PC-3 (cell line): ENCODE measurements at regions not wholly inside any gene's neighbourhood (a gene's known extent, or its start where the extent isn't known, plus 50 kb on each side); places are given as distances from the start of the nearest gene placed in this dataset.

ENCODE experiments used
- ATAC-seq: fragments of 200-7000 bp; cut with Tn5 transposase; 2 replicates; pipeline ENCODE4 v1.9.1; 2020; ENCODE audit warnings: mild to moderate bottlenecking, moderate library complexity
- BruUV-seq: library from RNA; stranded (reverse); fragments of 400-500 nt; replicated peaks from 2 replicates; lab custom pipeline; 2021; lab: Mats Ljungman, UMichigan
- CTCF ChIA-PET: fragments of 300-600 bp; sonication (Branson Sonifier 250); formaldehyde crosslinking; loops from one replicate; lab custom pipeline; 2022; ENCODE audit warnings: antibody characterized with exemption; lab: Charles Lee
- POLR2A ChIA-PET: fragments of 300-600 bp; sonication (Branson Sonifier 250); formaldehyde crosslinking; loops from one replicate; lab custom pipeline; 2022; ENCODE audit warnings: antibody characterized with exemption; ENCODE audit not compliant: unreplicated experiment; lab: Charles Lee
- DNase-seq: peaks from one replicate; pipeline ENCODE4 v3.0.0-alpha.2; 2015
- H2AFZ ChIP-seq: fragments of 300-600 bp; sonication (generic); 2 replicates; pipeline ENCODE4 v1.6.0; 2016; ENCODE audit warnings: antibody characterized with exemption, low read length
- H3F3A ChIP-seq: fragments of 300-600 bp; sonication (generic); one replicate; pipeline ENCODE4 v1.6.0; 2017; ENCODE audit warnings: antibody characterized with exemption, low read length, control low read depth, mild to moderate bottlenecking; ENCODE audit not compliant: unreplicated experiment
- H3K27ac ChIP-seq: fragments of 300-600 bp; sonication (generic); 2 replicates; pipeline ENCODE4 v1.5.1; 2016; ENCODE audit warnings: mild to moderate bottlenecking, low read length
- H3K27me3 ChIP-seq: fragments of 300-600 bp; sonication (generic); 2 replicates; pipeline ENCODE4 v1.6.1; 2016; ENCODE audit warnings: low read length, mixed read lengths
- H3K36me3 ChIP-seq: fragments of 300-600 bp; sonication (generic); 2 replicates; pipeline ENCODE4 v1.6.1; 2016; ENCODE audit warnings: low read depth, mixed run types, low read length, mixed read lengths
- H3K4me1 ChIP-seq: fragments of 300-600 bp; sonication (generic); 2 replicates; pipeline ENCODE4 v1.5.1; 2016; ENCODE audit warnings: low read length; ENCODE audit not compliant: insufficient read depth
- H3K4me2 ChIP-seq: fragments of 300-600 bp; sonication (generic); 2 replicates; pipeline ENCODE4 v1.6.0; 2016; ENCODE audit warnings: low read length
- H3K4me3 ChIP-seq: fragments of 300-600 bp; sonication (generic); 2 replicates; pipeline ENCODE4 v1.5.1; 2016; ENCODE audit warnings: mild to moderate bottlenecking, low read length, mixed read lengths
- H3K79me2 ChIP-seq: fragments of 300-600 bp; sonication (generic); 2 replicates; pipeline ENCODE4 v1.6.1; 2017; ENCODE audit warnings: low read length, mixed read lengths
- H3K9ac ChIP-seq: fragments of 300-600 bp; sonication (generic); 2 replicates; pipeline ENCODE4 v1.6.0; 2016; ENCODE audit warnings: mild to moderate bottlenecking, low read length
- H3K9me2 ChIP-seq: fragments of 300-600 bp; sonication (generic); replicated peaks from 2 replicates; pipeline ENCODE4 v1.6.1; 2016; ENCODE audit warnings: mixed run types, low read length, mixed read lengths
- H3K9me3 ChIP-seq: fragments of 300-600 bp; sonication (generic); 2 replicates; pipeline ENCODE4 v1.6.1; 2016; ENCODE audit warnings: low read length, mixed read lengths
- H4K20me1 ChIP-seq: fragments of 300-600 bp; sonication (generic); 2 replicates; pipeline ENCODE4 v1.6.1; 2016; ENCODE audit warnings: low read length, mixed read lengths
- EZH2 ChIP-seq: fragments of 300-600 bp; sonication (generic); IDR thresholded peaks from one replicate; pipeline ENCODE4 v1.6.1; 2017; ENCODE audit warnings: antibody characterized with exemption, mild to moderate bottlenecking, low read length; ENCODE audit not compliant: unreplicated experiment
- EZH2phosphoT487 ChIP-seq: fragments of 300-600 bp; sonication (generic); IDR thresholded peaks from 2 replicates; pipeline ENCODE4 v1.6.1; 2018; ENCODE audit warnings: mild to moderate bottlenecking, antibody characterized with exemption, low read length, borderline replicate concordance
- intact Hi-C: fragments of 100-400 bp; cut with micrococcal nuclease; formaldehyde crosslinking; loops from 2 replicates; pipeline ENCODE4 v1.9.0; 2023
- TF ChIP-seq, protein P1 (sequence below): fragments of 300-600 bp; sonication (generic); conservative IDR thresholded peaks from 2 replicates; pipeline ENCODE4 v1.5.1; 2017; ENCODE audit warnings: antibody characterized with exemption, low read depth, mild to moderate bottlenecking, low read length

DNA sequence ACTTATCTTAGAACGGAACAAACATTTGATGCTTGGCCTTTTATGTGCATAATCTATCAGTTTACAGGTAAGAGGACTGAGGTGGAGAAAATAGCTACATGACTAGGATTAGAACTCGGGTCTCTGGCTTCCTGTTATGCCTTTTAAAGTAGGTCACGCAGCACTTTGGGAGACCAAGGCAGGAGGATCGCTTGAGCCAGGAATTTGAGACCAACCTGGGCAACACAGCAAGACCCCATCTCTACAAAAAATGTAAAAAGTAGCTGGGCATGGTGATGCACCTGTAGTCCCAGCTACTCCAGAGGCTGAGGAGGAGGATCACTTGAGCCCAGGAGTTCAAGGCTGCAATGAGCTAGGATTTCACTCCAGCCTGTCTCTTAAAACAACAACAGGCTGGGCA, 81.9 kb upstream of the AKT3 start:
- H3K79me2 ChIP-seq, result no peaks in the 10 kb centered on the region
- TF ChIP-seq EZH2, result no peak
- TF ChIP-seq EZH2phosphoT487, result no peak
- TF ChIP-seq, protein P1, sequence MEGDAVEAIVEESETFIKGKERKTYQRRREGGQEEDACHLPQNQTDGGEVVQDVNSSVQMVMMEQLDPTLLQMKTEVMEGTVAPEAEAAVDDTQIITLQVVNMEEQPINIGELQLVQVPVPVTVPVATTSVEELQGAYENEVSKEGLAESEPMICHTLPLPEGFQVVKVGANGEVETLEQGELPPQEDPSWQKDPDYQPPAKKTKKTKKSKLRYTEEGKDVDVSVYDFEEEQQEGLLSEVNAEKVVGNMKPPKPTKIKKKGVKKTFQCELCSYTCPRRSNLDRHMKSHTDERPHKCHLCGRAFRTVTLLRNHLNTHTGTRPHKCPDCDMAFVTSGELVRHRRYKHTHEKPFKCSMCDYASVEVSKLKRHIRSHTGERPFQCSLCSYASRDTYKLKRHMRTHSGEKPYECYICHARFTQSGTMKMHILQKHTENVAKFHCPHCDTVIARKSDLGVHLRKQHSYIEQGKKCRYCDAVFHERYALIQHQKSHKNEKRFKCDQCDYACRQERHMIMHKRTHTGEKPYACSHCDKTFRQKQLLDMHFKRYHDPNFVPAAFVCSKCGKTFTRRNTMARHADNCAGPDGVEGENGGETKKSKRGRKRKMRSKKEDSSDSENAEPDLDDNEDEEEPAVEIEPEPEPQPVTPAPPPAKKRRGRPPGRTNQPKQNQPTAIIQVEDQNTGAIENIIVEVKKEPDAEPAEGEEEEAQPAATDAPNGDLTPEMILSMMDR, result no peak
- no peaks in the 10 kb centered on the region for H3F3A ChIP-seq
- H3K9ac ChIP-seq, result no peak overlapping the region
- H3K9me3 ChIP-seq, result no peaks in the 10 kb centered on the region
- no peak overlapping the region for H2AFZ ChIP-seq
- H3K4me3 ChIP-seq, result no peak overlapping the region
- no peak overlapping the region for H3K4me2 ChIP-seq
- no peak overlapping the region for H3K27ac ChIP-seq
- H3K9me2 ChIP-seq, result no peaks in the 10 kb centered on the region
- no peak for DNase-seq
- no peaks in the 10 kb centered on the region for H3K36me3 ChIP-seq
- intact Hi-C loops, result no loop called here
- no TSS peak for BruUV-seq
- H3K4me1 ChIP-seq, result peaks cover 10% of the 10 kb centered on the region
- H3K27me3 ChIP-seq, result no peaks in the 10 kb centered on the region
- no peaks in the 10 kb centered on the region for H4K20me1 ChIP-seq
- no peak for ATAC-seq
- CTCF ChIA-PET, result no interaction called here
- POLR2A ChIA-PET, result no interaction called here

GRCh38 chr1:243930822-243931671, 81.0 kb upstream of the AKT3 start:
- no peaks in the 10 kb centered on the region for H3F3A ChIP-seq
- no peaks in the 10 kb centered on the region for H3K27me3 ChIP-seq
- no peak overlapping the region for H2AFZ ChIP-seq
- no peaks in the 10 kb centered on the region for H3K9me2 ChIP-seq
- H3K9ac ChIP-seq, result no peak overlapping the region
- peaks cover 19% of the 10 kb centered on the region for H3K4me1 ChIP-seq
- ATAC-seq, result no peak
- no peak for DNase-seq
- no peaks in the 10 kb centered on the region for H3K9me3 ChIP-seq
- H3K4me3 ChIP-seq, result no peak overlapping the region
- POLR2A ChIA-PET, result no interaction called here
- TF ChIP-seq, protein P1, result no peak
- H3K36me3 ChIP-seq, result no peaks in the 10 kb centered on the region
- CTCF ChIA-PET, result no interaction called here
- H3K4me2 ChIP-seq, result no peak overlapping the region
- H3K79me2 ChIP-seq, result no peaks in the 10 kb centered on the region
- H3K27ac ChIP-seq, result no peak overlapping the region
- intact Hi-C loops, result no loop called here
- no peaks in the 10 kb centered on the region for H4K20me1 ChIP-seq
- no TSS peak for BruUV-seq

DNA sequence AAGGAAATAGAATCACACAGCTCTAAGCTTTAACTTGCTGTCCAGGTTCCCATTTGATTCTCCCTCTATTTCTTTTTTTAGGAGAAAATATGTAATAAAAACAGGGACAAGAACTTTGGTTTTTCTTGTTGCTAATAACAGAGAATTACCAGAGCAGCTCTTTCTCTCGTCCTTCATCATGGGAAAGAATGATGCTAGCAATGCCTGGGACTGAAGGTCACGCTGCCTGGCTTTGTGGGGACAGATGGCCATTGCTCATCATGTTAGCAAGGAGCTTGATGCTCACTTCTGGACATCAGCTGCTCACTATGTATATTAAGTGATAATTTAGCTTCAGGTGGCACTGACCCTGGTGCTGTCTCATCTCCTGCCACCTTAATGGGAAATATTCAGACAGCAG, 77.3 kb upstream of the AKT3 start:
- ATAC-seq (no peak), DNase-seq (no peak)
- Histone ChIP-seq H3K27ac (peak overlapping the region; percentile 84), H3K79me2 (no peaks in the 10 kb centered on the region), H3K4me1 (peaks cover 48% of the 10 kb centered on the region), H3K9me3 (no peaks in the 10 kb centered on the region), H3K27me3 (no peaks in the 10 kb centered on the region), H3K9me2 (no peaks in the 10 kb centered on the region), H3F3A (no peaks in the 10 kb centered on the region), H3K4me2 (peak overlapping the region; percentile 36), H3K9ac (no peak overlapping the region), H3K4me3 (no peak overlapping the region), H4K20me1 (no peaks in the 10 kb centered on the region), H3K36me3 (no peaks in the 10 kb centered on the region), H2AFZ (no peak overlapping the region)
- intact Hi-C loops, result no loop called here
- TF ChIP-seq EZH2 (no peak), EZH2phosphoT487 (no peak)
- TF ChIP-seq, protein P1, result no peak
- ChIA-PET CTCF (no interaction called here), POLR2A (no interaction called here)
- no TSS peak for BruUV-seq
